ENCODE measurements at regions not wholly inside any gene's neighbourhood (a gene's known extent, or its start where the extent isn't known, plus 50 kb on each side); places are given as distances from the start of the nearest gene placed in this dataset.
"Not testable (repeated sequence)": the region's sequence is repeated elsewhere in the genome, so short reads cannot be mapped to it uniquely, and the experiment has no call there.

- no peak for DNase-seq
These were observed 895.0 kb downstream of the TBL1XR1 start for GRCh38 chr3:176302271-176302670.

DNA sequence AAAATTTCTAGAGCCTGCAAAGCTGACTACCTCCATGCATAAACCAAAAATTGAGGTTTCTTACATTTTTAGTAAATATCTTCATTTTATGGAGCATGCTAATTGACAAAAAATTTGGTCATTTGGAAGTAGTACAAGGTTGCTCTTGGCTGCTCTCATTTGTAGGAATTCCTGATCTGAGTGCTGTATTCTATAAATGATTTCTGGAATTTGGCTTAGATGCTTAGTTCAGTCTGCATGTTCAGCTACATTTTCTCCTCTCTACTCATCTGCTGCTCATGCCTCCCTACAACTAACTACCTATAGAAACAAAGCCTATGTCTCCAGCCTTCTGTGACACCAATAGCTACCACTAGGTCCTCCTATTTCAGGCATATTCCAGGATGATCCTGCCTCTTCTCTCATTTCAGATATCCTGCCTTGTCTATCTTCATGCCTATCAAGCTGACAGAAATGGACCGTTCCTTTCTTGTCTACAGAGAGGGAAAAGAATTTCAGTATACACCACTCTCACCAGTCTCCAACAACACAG, 901.1 kb downstream of the TBL1XR1 start:
- no peak for DNase-seq

- DNase-seq: no peak
These were observed 904.0 kb downstream of the TBL1XR1 start for GRCh38 chr3:176293276-176293675.

DNA sequence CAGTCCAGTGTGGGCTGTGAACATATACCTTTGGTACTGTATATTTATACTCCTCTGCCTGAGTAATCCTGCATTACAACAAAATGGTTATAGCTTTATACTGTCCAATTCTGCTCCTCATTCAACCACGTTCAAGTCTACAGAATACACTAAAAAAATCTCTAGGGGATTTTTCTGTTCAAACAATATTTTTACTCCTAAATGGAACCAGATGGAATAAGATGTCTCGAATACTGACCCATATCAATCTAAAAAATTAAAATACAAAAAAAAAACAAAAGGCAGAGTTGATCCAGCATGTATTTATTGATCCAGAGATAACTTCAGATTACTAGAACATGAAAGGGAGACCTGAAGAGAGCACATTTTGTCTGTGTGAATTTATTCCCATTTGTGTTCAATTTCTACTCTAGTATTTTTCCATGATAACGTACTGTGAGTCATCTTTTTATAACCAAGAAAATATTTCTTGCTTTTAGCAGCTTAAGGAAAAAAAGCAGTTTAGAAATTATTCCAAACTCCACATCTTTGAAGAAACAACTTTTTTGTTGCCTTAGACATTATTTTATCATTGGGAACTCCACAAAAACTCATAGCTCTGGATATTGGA, 910.7 kb downstream of the TBL1XR1 start:
- DNase-seq: no peak

GRCh38 chr3:176275538-176275937, 921.7 kb downstream of the TBL1XR1 start:
- no peak for DNase-seq

DNA sequence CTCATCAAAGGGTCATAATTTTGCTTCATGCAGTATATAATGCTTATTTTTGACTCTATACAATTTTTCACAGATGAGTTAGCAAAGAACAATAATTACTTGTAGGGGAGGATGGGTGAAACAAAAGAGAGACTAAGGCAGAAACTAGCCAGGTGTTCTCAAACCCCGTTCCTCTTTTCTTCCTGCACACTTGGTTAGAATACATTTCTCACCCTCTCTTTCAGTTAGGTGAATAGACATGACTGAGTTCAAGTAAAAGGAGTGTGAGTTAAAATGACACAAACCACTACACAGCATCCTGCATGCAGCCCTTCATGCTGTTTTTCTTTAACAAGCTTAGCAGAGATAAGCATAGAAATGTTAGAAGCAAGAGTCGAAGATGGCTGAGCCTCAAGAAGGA, 922.2 kb downstream of the TBL1XR1 start:
- no peak for DNase-seq

DNA sequence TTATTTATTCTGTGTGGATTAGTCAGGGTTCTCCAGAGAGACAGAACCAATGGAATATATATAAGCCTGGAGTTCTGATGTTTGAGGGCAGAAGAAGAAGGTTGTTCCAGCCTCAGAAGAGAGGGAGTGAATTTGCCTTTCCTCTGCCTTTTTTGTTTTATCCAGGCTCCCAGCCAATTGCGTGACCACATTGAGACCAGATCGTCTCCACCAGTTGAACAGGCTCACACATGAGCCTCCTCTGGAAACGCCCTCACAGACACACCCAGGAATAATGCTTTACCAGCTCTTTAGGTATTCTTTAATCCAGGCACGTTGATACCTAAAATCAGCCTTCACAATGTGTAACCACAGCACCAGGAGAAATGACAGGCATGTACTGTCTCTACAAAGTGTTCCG, 923.1 kb downstream of the TBL1XR1 start:
- DNase-seq: no peak

DNA sequence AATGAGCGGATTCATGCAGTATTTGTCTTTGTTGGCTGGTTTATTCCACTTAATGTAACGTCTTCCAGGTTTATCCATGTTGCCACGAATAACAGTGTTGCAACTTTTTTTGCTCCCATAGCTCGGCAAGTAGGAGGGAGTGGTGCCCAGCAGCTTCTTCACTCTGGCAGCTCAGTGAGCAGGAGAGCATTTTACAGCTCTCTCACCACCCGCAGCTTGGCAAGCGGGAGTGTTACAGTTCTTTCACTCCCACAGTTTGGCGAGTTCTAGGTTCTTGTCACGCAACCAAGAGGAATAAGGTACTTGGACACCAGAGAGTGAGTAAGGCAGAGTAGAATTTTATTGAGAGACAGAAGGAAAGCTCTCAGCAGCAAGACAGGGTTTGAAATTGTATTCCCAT, 935.2 kb downstream of the TBL1XR1 start:
- DNase-seq: no peak

- DNase-seq: no peak
These were observed 950.1 kb downstream of the TBL1XR1 start for GRCh38 chr3:176247191-176247590.

- DNase-seq: no peak
These were observed 977.3 kb downstream of the TBL1XR1 start for GRCh38 chr3:176219970-176220369.

- no peak for DNase-seq
These were observed 982.5 kb downstream of the TBL1XR1 start for GRCh38 chr3:176214758-176215157.

- DNase-seq: not testable (repeated sequence)
These were observed 984.0 kb downstream of the TBL1XR1 start for GRCh38 chr3:176213314-176213713.

DNA sequence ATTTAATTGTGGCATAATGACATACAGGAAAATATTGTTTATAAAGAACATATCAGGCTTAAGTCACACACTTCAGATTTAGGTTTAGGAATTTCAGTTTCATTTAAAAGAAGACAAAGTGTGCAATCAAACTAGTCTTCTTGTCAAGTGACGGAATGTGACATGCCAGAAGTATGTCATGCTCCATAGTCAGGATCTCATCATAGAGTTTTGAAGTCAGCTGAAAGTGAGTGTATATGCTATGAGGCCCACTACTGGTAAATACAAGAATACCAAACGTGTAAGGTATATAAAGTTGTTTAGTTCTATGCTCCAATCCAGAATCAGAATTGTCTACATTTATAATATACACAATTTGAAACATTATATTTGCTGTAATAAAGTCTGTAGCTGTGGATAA, 988.4 kb downstream of the TBL1XR1 start:
- no peak for DNase-seq

DNA sequence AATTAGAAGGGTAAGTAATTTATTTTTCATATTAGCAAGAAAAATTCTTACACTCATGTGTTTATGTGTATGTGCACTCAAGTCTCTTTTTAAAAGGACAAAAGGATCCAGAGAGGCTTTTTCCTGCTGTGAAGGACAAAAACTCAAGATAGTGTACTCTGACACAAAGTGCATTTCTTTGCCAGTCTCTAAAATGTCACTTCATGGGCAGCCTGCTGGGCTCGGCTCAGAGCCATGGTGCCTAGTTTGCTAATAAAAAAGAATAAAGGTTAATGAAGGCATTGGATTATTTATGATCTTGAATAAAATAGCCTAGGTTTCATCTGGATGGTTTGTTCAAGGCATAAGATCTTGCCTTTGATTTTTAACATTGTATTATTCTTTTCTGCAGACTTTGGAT, 989.0 kb downstream of the TBL1XR1 start:
- no peak for DNase-seq

DNA sequence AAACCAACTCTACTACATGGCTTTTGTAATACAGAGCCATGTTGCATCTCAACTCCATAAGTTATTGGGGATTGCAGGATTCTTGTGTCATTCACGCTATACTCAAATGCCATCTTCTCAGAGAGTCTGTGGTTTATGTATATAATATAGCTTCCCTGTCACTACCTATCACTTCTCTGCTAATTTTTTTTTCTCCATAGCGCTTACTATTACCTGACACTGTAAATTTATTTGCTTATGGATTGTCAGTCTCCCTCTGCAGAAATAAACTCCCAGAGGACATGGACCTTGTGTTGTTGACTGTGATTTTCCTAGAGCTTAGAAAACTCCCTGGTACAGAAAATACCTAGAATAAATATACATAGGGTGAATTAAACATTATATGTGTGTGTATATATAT, 990.5 kb downstream of the TBL1XR1 start:
- no peak for DNase-seq

DNA sequence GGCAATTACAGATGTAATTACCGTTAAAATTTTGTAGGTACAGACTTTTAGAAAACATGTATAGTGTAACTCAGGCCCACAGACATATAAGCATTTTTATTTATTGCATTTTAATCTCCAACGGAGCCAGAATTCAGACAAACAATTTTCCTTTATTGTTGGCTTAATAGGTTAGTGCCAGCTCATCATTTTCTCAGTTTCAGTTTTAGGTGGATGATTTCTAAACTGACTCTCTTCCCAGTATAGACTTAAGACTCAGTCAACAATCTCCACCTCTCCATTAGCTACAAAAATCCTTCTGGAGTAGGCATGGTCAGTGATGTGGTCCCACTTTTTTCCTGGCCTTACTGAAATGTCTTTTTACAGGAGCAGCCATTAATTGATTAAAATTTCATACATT, 994.6 kb downstream of the TBL1XR1 start:
- DNase-seq: no peak

DNA sequence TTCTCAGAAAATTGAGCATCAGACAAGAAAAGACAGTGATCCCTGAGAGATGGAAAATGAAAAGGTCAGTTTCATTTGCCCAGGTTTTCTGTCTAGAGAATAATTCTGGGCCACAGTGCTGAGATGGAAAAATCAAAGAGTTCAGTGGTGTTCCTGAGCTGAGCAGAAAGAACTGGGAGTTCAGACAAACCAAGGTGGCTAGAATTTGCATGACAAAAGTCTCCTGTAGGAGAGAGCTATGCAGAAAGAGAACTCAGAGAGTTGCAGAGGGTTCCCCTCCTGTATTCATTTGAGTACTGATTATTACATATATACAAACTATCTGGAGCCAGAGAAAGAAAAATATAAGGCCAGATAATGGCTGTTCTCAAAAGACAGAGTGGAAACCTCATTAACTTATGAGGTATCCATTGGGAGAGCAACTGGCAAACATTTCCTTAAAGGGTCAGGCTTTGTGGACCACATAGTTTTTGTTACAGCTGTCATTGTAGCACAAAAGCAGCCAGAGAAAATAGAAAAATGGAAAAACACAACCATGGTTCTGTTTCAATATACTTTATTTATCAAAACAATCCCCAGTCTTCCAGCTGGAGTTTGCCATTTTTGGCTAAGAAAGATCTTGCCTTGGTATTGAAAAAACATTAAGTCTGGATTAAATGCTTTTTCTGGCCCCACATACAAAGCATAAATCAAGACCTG, 1004.1 kb downstream of the TBL1XR1 start:
- DNase-seq: no peak

GRCh38 chr3:176190755-176191154, 1006.5 kb downstream of the TBL1XR1 start:
- DNase-seq: no peak

DNA sequence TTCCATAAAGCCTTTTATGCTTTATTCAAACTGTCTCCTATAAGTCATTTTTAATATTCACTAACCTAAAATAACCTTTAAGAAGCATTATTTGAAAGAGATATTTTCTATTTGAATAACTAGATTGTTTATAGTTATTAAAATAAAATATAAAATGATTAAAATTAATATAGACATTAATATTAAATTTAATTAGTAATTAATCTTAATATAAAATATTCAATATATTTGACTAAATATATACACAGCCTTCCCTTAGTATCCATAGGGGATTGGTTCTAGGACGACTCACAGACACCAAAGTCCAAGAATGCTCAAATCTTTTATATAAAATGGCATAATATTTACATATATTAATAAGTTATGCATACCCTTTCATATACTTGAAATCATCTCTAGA, 1014.1 kb downstream of the TBL1XR1 start:
- no peak for DNase-seq

- no peak for DNase-seq
These were observed 1023.2 kb downstream of the TBL1XR1 start for GRCh38 chr3:176174060-176174459.

GRCh38 chr3:176172492-176172891, 1024.8 kb downstream of the TBL1XR1 start:
- DNase-seq: no peak

DNA sequence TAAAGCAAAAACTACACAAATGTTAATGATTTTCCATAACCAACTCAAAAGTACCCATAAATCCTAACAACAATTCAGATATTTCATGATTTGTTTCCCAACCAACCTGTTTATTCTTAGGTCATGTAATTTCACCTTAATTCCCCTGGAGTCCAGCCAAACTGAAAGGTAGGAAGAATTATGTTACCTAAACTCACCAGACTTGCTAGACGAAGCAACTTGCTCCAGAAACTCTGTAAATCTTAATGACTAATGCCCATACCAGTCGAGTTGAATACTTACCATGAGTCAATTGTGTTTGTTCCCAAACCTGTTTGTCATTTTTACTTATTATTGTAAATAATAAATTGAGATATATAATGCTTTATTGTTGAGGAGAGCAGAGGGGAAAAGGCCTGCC, 1030.0 kb downstream of the TBL1XR1 start:
- DNase-seq: no peak

DNA sequence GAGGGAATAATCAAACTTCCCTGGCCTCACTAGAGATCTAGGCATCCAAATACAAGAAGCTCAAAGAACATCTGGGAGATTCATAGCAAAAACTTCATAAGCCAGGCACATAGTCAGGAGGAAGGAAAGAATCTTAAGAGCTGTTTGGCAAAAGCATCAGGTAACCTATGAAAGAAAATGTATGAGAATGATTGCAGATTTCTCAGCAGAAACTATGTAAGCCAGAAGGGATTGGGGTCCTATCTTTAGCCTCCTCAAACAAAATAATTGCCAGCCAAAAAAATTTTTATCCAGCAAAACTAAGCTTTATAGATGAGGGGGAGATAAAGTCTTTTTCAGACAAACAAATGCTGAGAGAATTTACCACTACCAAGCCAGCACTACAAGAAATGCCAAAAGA, 1036.3 kb downstream of the TBL1XR1 start:
- no peak for DNase-seq

GRCh38 chr3:176159796-176160195, 1037.5 kb downstream of the TBL1XR1 start:
- no peak for DNase-seq

DNA sequence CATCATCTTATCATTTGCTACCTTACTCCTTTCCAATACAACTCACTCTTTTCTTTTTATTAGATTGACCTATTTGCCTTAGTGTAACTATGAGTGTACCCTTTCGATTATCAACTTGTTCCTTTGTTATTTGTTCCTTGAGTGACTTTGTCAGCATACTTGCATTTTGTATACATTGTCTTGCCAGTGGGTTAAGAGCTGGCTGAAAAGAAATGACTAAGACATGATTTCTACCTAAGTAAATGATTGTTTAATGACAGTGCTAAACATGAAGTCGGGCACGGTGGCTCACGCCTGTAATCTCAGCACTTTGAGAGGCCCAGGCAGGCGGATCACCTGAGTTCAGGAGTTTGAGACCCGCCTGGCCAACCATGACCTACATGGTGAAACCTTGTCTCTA, 1042.3 kb downstream of the TBL1XR1 start:
- DNase-seq: no peak

Measured in GF-D8 (cell line).